Body of pancreas (tissue), 4 donors: ENCODE measurements at regions not wholly inside any gene's neighbourhood (a gene's known extent, or its start where the extent isn't known, plus 50 kb on each side); places are given as distances from the start of the nearest gene placed in this dataset.

Experiments
- ATAC-seq: fragments of 150-250 bp; one replicate; pipeline ENCODE4 v1.9.1; 2016
- DNase-seq, 4 donors: peaks; one replicate each; pipeline ENCODE4 v3.0.0-alpha.2; 2019
- H3K27ac ChIP-seq, 4 donors: fragments of 200-600 bp; sonication (generic); 1 replicate in 3 of 4; 2 replicates in 1 of 4; pipeline versions ENCODE4 v1.5.1 to v1.6.1; 2016 to 2019; ENCODE audit warnings: mild to moderate bottlenecking in 1 of 4, mixed read lengths in 1 of 4, moderate library complexity in 1 of 4
- H3K27me3 ChIP-seq, 2 donors: fragments of 200-600 bp; sonication (generic); one replicate each; pipeline ENCODE4 v1.6.0; 2016; ENCODE audit warnings: mild to moderate bottlenecking in 1 of 2
- H3K36me3 ChIP-seq, 2 donors: fragments of 200-600 bp; sonication (generic); replicated peaks in 1 of 2; 2 replicates each; pipeline ENCODE4 v1.5.1; 2016; ENCODE audit warnings: low read depth in 2 of 2; ENCODE audit not compliant: insufficient read depth in 1 of 2
- H3K4me1 ChIP-seq: fragments of 200-600 bp; sonication (generic); one replicate; pipeline ENCODE4 v1.6.0; 2016
- H3K4me3 ChIP-seq, 2 donors: fragments of 200-600 bp; sonication (generic); 1 replicate in 1 of 2; 2 replicates in 1 of 2; pipeline ENCODE4 v1.5.1; 2016 to 2019
- H3K9me3 ChIP-seq, 3 donors: fragments of 200-600 bp; sonication (generic); 1 replicate in 2 of 3; 2 replicates in 1 of 3; pipeline ENCODE4 v1.5.1; 2016
- CTCF ChIP-seq, 7 experiments: fragments of 450-650 bp in 4 of 7; fragments of 200-600 bp in 3 of 7; sonication (generic) in 3 of 7; IDR thresholded peaks; one replicate each; pipeline ENCODE4 v1.5.1; 2016 to 2019; ENCODE audit warnings: antibody characterized with exemption in 7 of 7
- POLR2A ChIP-seq, 3 donors: fragments of 450-650 bp; IDR thresholded peaks; one replicate each; pipeline ENCODE4 v1.6.1; 2016; ENCODE audit warnings: antibody characterized with exemption in 3 of 3, mild to moderate bottlenecking in 2 of 3
- WGBS, 2 donors: methylation state at CpG; one replicate each; pipeline ENCODE4 v1.1.5; 2017; 5-methylcytosine and 5-hydroxymethylcytosine counted together
- intact Hi-C: fragments of 100-400 bp; cut with DNase I; formaldehyde crosslinking; loops from one replicate; pipeline ENCODE4 v1.15.1; 2023

GRCh38 chr2:226580403-226580802 lies 219.2 kb downstream of the IRS1 start:
- intact Hi-C loops: no loop called here
- no peaks in the 10 kb centered on the region for H3K9me3 ChIP-seq
- DNase-seq (no peak), ATAC-seq (no peak)
- no peaks in the 10 kb centered on the region for H3K4me1 ChIP-seq
- H3K27ac ChIP-seq: no peak overlapping the region
- H3K4me3 ChIP-seq: no peak overlapping the region
- H3K27me3 ChIP-seq: no peaks in the 10 kb centered on the region
- no peaks in the 10 kb centered on the region for H3K36me3 ChIP-seq
- TF ChIP-seq POLR2A (IDR thresholded peaks at IDR 0.05) (no peak), CTCF (IDR thresholded peaks at IDR 0.05) (no peak)
- 32 to 50% methylated on average over 1 of the region's 1 CpG for WGBS, 2 donors

- DNase-seq (no peak), ATAC-seq (no peak)
- no peak for TF ChIP-seq CTCF (IDR thresholded peaks at IDR 0.05)
- TF ChIP-seq POLR2A (IDR thresholded peaks at IDR 0.05): no peak
- H3K4me1 ChIP-seq: no peaks in the 10 kb centered on the region
- H3K9me3 ChIP-seq: no peaks in the 10 kb centered on the region
- no peaks in the 10 kb centered on the region for H3K27me3 ChIP-seq
- intact Hi-C loops: no loop called here
- no peak overlapping the region for H3K27ac ChIP-seq
- 76 to 80% methylated on average over 2 of the region's 2 CpGs for WGBS, 2 donors
- H3K4me3 ChIP-seq: no peak overlapping the region
- H3K36me3 ChIP-seq: no peaks in the 10 kb centered on the region
These were observed 220.1 kb downstream of the IRS1 start for GRCh38 chr2:226579519-226579918.

- ATAC-seq (no peak), DNase-seq (no peak)
- intact Hi-C loops: no loop called here
- Histone ChIP-seq H3K4me3 (no peak overlapping the region), H3K36me3 (no peaks in the 10 kb centered on the region), H3K27me3 (no peaks in the 10 kb centered on the region), H3K27ac (no peak overlapping the region), H3K4me1 (no peaks in the 10 kb centered on the region), H3K9me3 (no peaks in the 10 kb centered on the region)
- TF ChIP-seq CTCF (IDR thresholded peaks at IDR 0.05) (no peak), POLR2A (IDR thresholded peaks at IDR 0.05) (no peak)
- WGBS, 2 donors: 54 to 59% methylated on average over 1 of the region's 1 CpG
These were observed 220.7 kb downstream of the IRS1 start for GRCh38 chr2:226578879-226579278.

- H3K27me3 ChIP-seq: no peaks in the 10 kb centered on the region
- H3K27ac ChIP-seq: no peak overlapping the region
- DNase-seq (no peak), ATAC-seq (no peak)
- intact Hi-C loops: no loop called here
- H3K9me3 ChIP-seq: no peaks in the 10 kb centered on the region
- H3K4me1 ChIP-seq: no peaks in the 10 kb centered on the region
- no peak overlapping the region for H3K4me3 ChIP-seq
- TF ChIP-seq CTCF (IDR thresholded peaks at IDR 0.05) (no peak), POLR2A (IDR thresholded peaks at IDR 0.05) (no peak)
- no peaks in the 10 kb centered on the region for H3K36me3 ChIP-seq
- WGBS, 2 donors: 76 to 83% methylated on average over 3 of the region's 3 CpGs
These were observed 221.2 kb downstream of the IRS1 start for GRCh38 chr2:226578373-226578772.

- Histone ChIP-seq H3K9me3 (no peaks in the 10 kb centered on the region), H3K4me3 (no peak overlapping the region), H3K27me3 (no peaks in the 10 kb centered on the region), H3K27ac (no peak overlapping the region), H3K4me1 (no peaks in the 10 kb centered on the region), H3K36me3 (no peaks in the 10 kb centered on the region)
- no peak for DNase-seq
- intact Hi-C loops: no loop called here
- no peak for TF ChIP-seq POLR2A (IDR thresholded peaks at IDR 0.05)
- no peak for ATAC-seq
- 69 to 76% methylated on average over 4 of the region's 4 CpGs for WGBS, 2 donors
These were observed 223.7 kb downstream of the IRS1 start for GRCh38 chr2:226575928-226576327.
